ENCODE measurements at regions not wholly inside any gene's neighbourhood (a gene's known extent, or its start where the extent isn't known, plus 50 kb on each side); places are given as distances from the start of the nearest gene placed in this dataset.

GRCh38 chr6:145076115-145076841, 659.0 kb downstream of the EPM2A start:
- H3K9me2 ChIP-seq (replicated peaks; ENCODE audit: insufficient read depth, low read length): no peaks in the 10 kb centered on the region
- H2AFZ ChIP-seq (ENCODE audit: low read length): no peak overlapping the region
- no peaks in the 10 kb centered on the region for H4K20me1 ChIP-seq (ENCODE audit: insufficient read depth, low read depth, low read length)
- H3K27me3 ChIP-seq (ENCODE audit: low read length): no peaks in the 10 kb centered on the region
- no peaks in the 10 kb centered on the region for H3K36me3 ChIP-seq (ENCODE audit: insufficient read depth, low read length)
- DNase-seq: no peak
- H3K4me3 ChIP-seq (ENCODE audit: low read length): no peak overlapping the region
- no peaks in the 10 kb centered on the region for H3K79me2 ChIP-seq (ENCODE audit: low read length)
- no peak overlapping the region for H3K27ac ChIP-seq (ENCODE audit: low read length)
- H3K9ac ChIP-seq (ENCODE audit: low read length): no peak overlapping the region
- H3K9me3 ChIP-seq (ENCODE audit: low read length): no peaks in the 10 kb centered on the region
- H3K4me2 ChIP-seq (ENCODE audit: low read depth, low read length, poor library complexity, severe bottlenecking): no peak overlapping the region
- H3K4me1 ChIP-seq (ENCODE audit: low read length): no peaks in the 10 kb centered on the region

- H3K9me2 ChIP-seq (replicated peaks; ENCODE audit: insufficient read depth, low read length): no peaks in the 10 kb centered on the region
- H3K27ac ChIP-seq (ENCODE audit: low read length): no peak overlapping the region
- no peaks in the 10 kb centered on the region for H3K79me2 ChIP-seq (ENCODE audit: low read length)
- H3K27me3 ChIP-seq (ENCODE audit: low read length): no peaks in the 10 kb centered on the region
- no peaks in the 10 kb centered on the region for H3K9me3 ChIP-seq (ENCODE audit: low read length)
- no peaks in the 10 kb centered on the region for H4K20me1 ChIP-seq (ENCODE audit: insufficient read depth, low read depth, low read length)
- no peak overlapping the region for H3K9ac ChIP-seq (ENCODE audit: low read length)
- no peak for DNase-seq
- H3K4me3 ChIP-seq (ENCODE audit: low read length): no peak overlapping the region
- H2AFZ ChIP-seq (ENCODE audit: low read length): no peak overlapping the region
- no peaks in the 10 kb centered on the region for H3K4me1 ChIP-seq (ENCODE audit: low read length)
- no peak overlapping the region for H3K4me2 ChIP-seq (ENCODE audit: low read depth, low read length, poor library complexity, severe bottlenecking)
- no peaks in the 10 kb centered on the region for H3K36me3 ChIP-seq (ENCODE audit: insufficient read depth, low read length)
These were observed 657.9 kb downstream of the EPM2A start for GRCh38 chr6:145077382-145077781.

GRCh38 chr6:145080651-145081050, 654.7 kb downstream of the EPM2A start:
- no peak for DNase-seq
- H3K9me3 ChIP-seq (ENCODE audit: low read length): no peaks in the 10 kb centered on the region
- no peaks in the 10 kb centered on the region for H3K27me3 ChIP-seq (ENCODE audit: low read length)
- H3K27ac ChIP-seq (ENCODE audit: low read length): no peak overlapping the region
- no peaks in the 10 kb centered on the region for H3K4me1 ChIP-seq (ENCODE audit: low read length)
- H3K4me2 ChIP-seq (ENCODE audit: low read depth, low read length, poor library complexity, severe bottlenecking): no peak overlapping the region
- no peaks in the 10 kb centered on the region for H3K9me2 ChIP-seq (replicated peaks; ENCODE audit: insufficient read depth, low read length)
- H4K20me1 ChIP-seq (ENCODE audit: insufficient read depth, low read depth, low read length): no peaks in the 10 kb centered on the region
- H3K9ac ChIP-seq (ENCODE audit: low read length): no peak overlapping the region
- H2AFZ ChIP-seq (ENCODE audit: low read length): no peak overlapping the region
- H3K4me3 ChIP-seq (ENCODE audit: low read length): no peak overlapping the region
- no peaks in the 10 kb centered on the region for H3K36me3 ChIP-seq (ENCODE audit: insufficient read depth, low read length)
- H3K79me2 ChIP-seq (ENCODE audit: low read length): no peaks in the 10 kb centered on the region

- no peaks in the 10 kb centered on the region for H3K9me3 ChIP-seq (ENCODE audit: low read length)
- H3K27ac ChIP-seq (ENCODE audit: low read length): no peak overlapping the region
- no peaks in the 10 kb centered on the region for H3K4me1 ChIP-seq (ENCODE audit: low read length)
- H3K9ac ChIP-seq (ENCODE audit: low read length): no peak overlapping the region
- no peaks in the 10 kb centered on the region for H3K27me3 ChIP-seq (ENCODE audit: low read length)
- H3K4me2 ChIP-seq (ENCODE audit: low read depth, low read length, poor library complexity, severe bottlenecking): no peak overlapping the region
- no peaks in the 10 kb centered on the region for H3K9me2 ChIP-seq (replicated peaks; ENCODE audit: insufficient read depth, low read length)
- no peaks in the 10 kb centered on the region for H3K79me2 ChIP-seq (ENCODE audit: low read length)
- H3K36me3 ChIP-seq (ENCODE audit: insufficient read depth, low read length): no peaks in the 10 kb centered on the region
- no peaks in the 10 kb centered on the region for H4K20me1 ChIP-seq (ENCODE audit: insufficient read depth, low read depth, low read length)
- no peak for DNase-seq
- H2AFZ ChIP-seq (ENCODE audit: low read length): no peak overlapping the region
- no peak overlapping the region for H3K4me3 ChIP-seq (ENCODE audit: low read length)
These were observed 653.6 kb downstream of the EPM2A start for GRCh38 chr6:145081677-145082076.

- Histone ChIP-seq H3K79me2 (ENCODE audit: low read length) (no peaks in the 10 kb centered on the region), H3K4me3 (ENCODE audit: low read length) (no peak overlapping the region), H3K9ac (ENCODE audit: low read length) (no peak overlapping the region)
These were observed 653.0 kb downstream of the EPM2A start for GRCh38 chr6:145082359-145082758.

GRCh38 chr6:145086197-145086596, 649.1 kb downstream of the EPM2A start:
- Histone ChIP-seq H3K27ac (ENCODE audit: low read length) (no peak overlapping the region), H3K4me3 (ENCODE audit: low read length) (no peak overlapping the region), H2AFZ (ENCODE audit: low read length) (no peak overlapping the region), H3K79me2 (ENCODE audit: low read length) (no peaks in the 10 kb centered on the region), H3K4me1 (ENCODE audit: low read length) (peaks cover 8% of the 10 kb centered on the region), H3K9me3 (ENCODE audit: low read length) (no peaks in the 10 kb centered on the region), H3K36me3 (ENCODE audit: insufficient read depth, low read length) (no peaks in the 10 kb centered on the region), H3K4me2 (ENCODE audit: low read depth, low read length, poor library complexity, severe bottlenecking) (no peak overlapping the region), H3K9ac (ENCODE audit: low read length) (no peak overlapping the region), H3K27me3 (ENCODE audit: low read length) (no peaks in the 10 kb centered on the region), H3K9me2 (replicated peaks; ENCODE audit: insufficient read depth, low read length) (no peaks in the 10 kb centered on the region), H4K20me1 (ENCODE audit: insufficient read depth, low read depth, low read length) (no peaks in the 10 kb centered on the region)
- DNase-seq: no peak

More at GRCh38 chr6:145082359-145082758, 653.0 kb downstream of the EPM2A start:
- Histone ChIP-seq H4K20me1 (ENCODE audit: insufficient read depth, low read depth, low read length) (no peaks in the 10 kb centered on the region), H3K4me1 (ENCODE audit: low read length) (no peaks in the 10 kb centered on the region), H3K9me2 (replicated peaks; ENCODE audit: insufficient read depth, low read length) (no peaks in the 10 kb centered on the region), H3K27ac (ENCODE audit: low read length) (no peak overlapping the region), H2AFZ (ENCODE audit: low read length) (no peak overlapping the region), H3K36me3 (ENCODE audit: insufficient read depth, low read length) (no peaks in the 10 kb centered on the region), H3K27me3 (ENCODE audit: low read length) (no peaks in the 10 kb centered on the region), H3K9me3 (ENCODE audit: low read length) (no peaks in the 10 kb centered on the region), H3K4me2 (ENCODE audit: low read depth, low read length, poor library complexity, severe bottlenecking) (no peak overlapping the region)
- DNase-seq: no peak

- no peak for DNase-seq
- Histone ChIP-seq H3K4me2 (ENCODE audit: low read depth, low read length, poor library complexity, severe bottlenecking) (no peak overlapping the region), H3K27me3 (ENCODE audit: low read length) (no peaks in the 10 kb centered on the region), H4K20me1 (ENCODE audit: insufficient read depth, low read depth, low read length) (no peaks in the 10 kb centered on the region), H3K4me3 (ENCODE audit: low read length) (no peak overlapping the region), H3K79me2 (ENCODE audit: low read length) (no peaks in the 10 kb centered on the region), H2AFZ (ENCODE audit: low read length) (no peak overlapping the region), H3K9me2 (replicated peaks; ENCODE audit: insufficient read depth, low read length) (no peaks in the 10 kb centered on the region), H3K36me3 (ENCODE audit: insufficient read depth, low read length) (no peaks in the 10 kb centered on the region), H3K4me1 (ENCODE audit: low read length) (peaks cover 8% of the 10 kb centered on the region), H3K9ac (ENCODE audit: low read length) (no peak overlapping the region), H3K27ac (ENCODE audit: low read length) (no peak overlapping the region), H3K9me3 (ENCODE audit: low read length) (no peaks in the 10 kb centered on the region)
These were observed 648.3 kb downstream of the EPM2A start for GRCh38 chr6:145087034-145087433.

- H2AFZ ChIP-seq (ENCODE audit: low read length): no peak overlapping the region
- no peaks in the 10 kb centered on the region for H3K27me3 ChIP-seq (ENCODE audit: low read length)
- H3K9me3 ChIP-seq (ENCODE audit: low read length): no peaks in the 10 kb centered on the region
- H3K36me3 ChIP-seq (ENCODE audit: insufficient read depth, low read length): no peaks in the 10 kb centered on the region
- no peak overlapping the region for H3K9ac ChIP-seq (ENCODE audit: low read length)
- H4K20me1 ChIP-seq (ENCODE audit: insufficient read depth, low read depth, low read length): no peaks in the 10 kb centered on the region
- no peak overlapping the region for H3K4me3 ChIP-seq (ENCODE audit: low read length)
- no peaks in the 10 kb centered on the region for H3K79me2 ChIP-seq (ENCODE audit: low read length)
- H3K4me1 ChIP-seq (ENCODE audit: low read length): peaks cover 8% of the 10 kb centered on the region
- no peak overlapping the region for H3K4me2 ChIP-seq (ENCODE audit: low read depth, low read length, poor library complexity, severe bottlenecking)
- H3K27ac ChIP-seq (ENCODE audit: low read length): no peak overlapping the region
- no peaks in the 10 kb centered on the region for H3K9me2 ChIP-seq (replicated peaks; ENCODE audit: insufficient read depth, low read length)
- DNase-seq: no peak
These were observed 644.3 kb downstream of the EPM2A start for GRCh38 chr6:145090801-145091585.
